ENCODE measurements at regions not wholly inside any gene's neighbourhood (a gene's known extent, or its start where the extent isn't known, plus 50 kb on each side); places are given as distances from the start of the nearest gene placed in this dataset.
A peak's percentile ranks its signal among the peaks of the same experiment; 100 is the strongest.

- no peak for DNase-seq (ENCODE audit: low spot score)
- no peak for FAIRE-seq
These were observed 138.5 kb upstream of the IRX3 start for GRCh38 chr16:54425068-54425467.

DNA sequence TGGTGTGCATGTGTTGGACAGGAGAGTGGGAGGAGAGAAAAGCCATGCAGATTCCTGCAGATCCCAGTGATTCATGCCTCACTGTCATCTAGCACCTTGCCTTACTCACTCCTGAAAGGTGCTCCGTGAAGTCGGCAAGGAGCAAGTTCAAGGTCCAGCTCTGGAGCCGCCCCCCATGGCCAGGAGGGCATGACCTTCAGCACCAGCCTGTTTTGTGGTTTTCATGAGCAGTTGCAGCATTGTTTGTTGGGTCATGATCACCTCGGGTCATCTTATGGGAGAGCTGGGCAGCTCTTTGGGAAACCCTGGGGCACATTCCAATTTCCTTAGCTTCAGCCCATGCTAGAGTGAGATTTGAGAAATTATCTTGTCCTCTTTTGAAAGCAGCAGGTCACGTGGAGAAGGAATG is 137.5 kb upstream of the IRX3 start:
- no peak for FAIRE-seq
- DNase-seq (ENCODE audit: low spot score), result peak; percentile 59

GRCh38 chr16:54422569-54422978 is 136.0 kb upstream of the IRX3 start:
- FAIRE-seq (no peak), DNase-seq (ENCODE audit: low spot score) (peak; percentile 37)

GRCh38 chr16:54422159-54422558 is 135.6 kb upstream of the IRX3 start:
- FAIRE-seq (no peak), DNase-seq (ENCODE audit: low spot score) (no peak)

DNA sequence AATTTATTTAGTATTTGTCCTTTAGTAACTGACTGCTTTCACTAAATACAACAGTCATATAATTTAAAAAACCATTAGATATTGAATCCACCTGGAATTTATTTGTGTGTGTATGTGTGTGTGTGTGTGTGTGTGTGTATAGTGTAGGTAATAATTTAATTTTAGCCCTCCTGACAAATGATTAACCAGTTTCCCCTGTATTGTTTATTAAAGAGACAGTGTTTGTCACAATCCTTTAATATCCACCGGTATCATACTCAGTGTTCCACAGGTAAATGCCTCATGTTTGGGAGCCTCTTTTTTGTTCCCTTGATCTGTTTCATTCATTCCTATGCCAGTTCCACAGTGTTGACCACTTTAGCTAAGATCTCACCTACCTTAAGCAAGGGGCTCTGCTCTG is 134.6 kb upstream of the IRX3 start:
- FAIRE-seq, result no peak
- no peak for DNase-seq (ENCODE audit: low spot score)

GRCh38 chr16:54418903-54419302 is 132.3 kb upstream of the IRX3 start:
- no peak for FAIRE-seq

DNA sequence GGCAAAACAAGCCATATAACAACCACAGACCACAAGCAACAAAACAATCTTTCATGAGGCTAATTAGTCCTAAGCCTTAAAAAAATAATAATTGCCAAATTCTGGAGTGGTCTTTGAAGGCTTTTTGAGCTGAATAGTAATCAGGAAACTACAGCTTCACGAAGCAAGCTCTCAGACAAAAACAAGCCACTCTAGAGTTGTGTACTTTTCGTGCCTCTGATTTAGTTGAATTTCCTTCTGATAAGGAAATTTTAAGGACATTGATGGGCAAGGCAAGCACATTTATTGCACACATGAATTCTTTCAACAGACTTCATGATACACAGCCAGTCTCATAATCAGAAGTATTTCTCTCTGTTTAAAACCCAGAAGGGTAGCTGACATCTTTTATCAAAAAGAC is 130.8 kb upstream of the IRX3 start:
- DNase-seq (ENCODE audit: low spot score) (no peak), FAIRE-seq (no peak)

More at GRCh38 chr16:54418903-54419302, 132.3 kb upstream of the IRX3 start:
- no peak for DNase-seq (ENCODE audit: low spot score)

GRCh38 chr16:54414671-54415070 is 128.1 kb upstream of the IRX3 start:
- no peak for FAIRE-seq
- DNase-seq (ENCODE audit: low spot score), result no peak

DNA sequence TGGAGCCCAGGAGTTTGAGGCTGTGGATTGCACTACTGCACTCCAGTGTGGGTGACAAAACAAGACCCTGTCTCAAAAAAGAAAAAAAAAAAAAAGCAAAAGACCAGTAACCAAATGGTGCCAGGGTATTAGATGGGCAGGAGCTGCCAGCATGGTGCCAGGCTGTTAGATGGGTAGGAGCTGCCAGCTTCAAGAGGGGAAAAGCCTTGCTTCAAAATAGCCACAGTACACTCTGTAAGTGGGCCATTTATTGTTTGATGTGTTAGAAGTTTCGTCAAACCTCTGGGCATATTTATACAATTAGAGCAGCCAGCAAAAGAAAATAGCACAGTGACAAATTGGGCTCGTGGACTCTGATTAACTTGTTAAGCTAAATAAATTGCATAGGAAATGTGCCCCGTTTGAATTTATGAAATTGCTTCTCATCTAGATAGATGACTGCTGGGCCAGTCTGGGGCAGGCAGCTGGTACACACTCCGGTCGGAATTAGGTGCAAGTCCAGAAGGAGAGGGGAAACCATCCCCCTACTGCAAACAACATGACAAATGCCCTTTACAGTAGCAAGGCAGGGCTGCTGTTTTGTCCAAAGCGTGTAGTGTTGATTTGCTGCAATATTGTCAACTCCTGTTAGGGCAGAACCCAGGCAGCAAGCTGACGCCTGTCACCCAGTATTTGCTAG is 126.3 kb upstream of the IRX3 start:
- FAIRE-seq (no peak), DNase-seq (ENCODE audit: low spot score) (no peak)

- DNase-seq (ENCODE audit: low spot score) (no peak), FAIRE-seq (no peak)
These were observed 125.5 kb upstream of the IRX3 start for GRCh38 chr16:54412037-54412436.

- DNase-seq (ENCODE audit: low spot score), result no peak
- no peak for FAIRE-seq
These were observed 125.0 kb upstream of the IRX3 start for GRCh38 chr16:54411544-54411943.

GRCh38 chr16:54409982-54410381 is 123.4 kb upstream of the IRX3 start:
- DNase-seq (ENCODE audit: low spot score) (no peak), FAIRE-seq (no peak)

- no peak for FAIRE-seq
These were observed 121.0 kb upstream of the IRX3 start for GRCh38 chr16:54407596-54407995.

GRCh38 chr16:54405478-54405877 is 118.9 kb upstream of the IRX3 start:
- no peak for DNase-seq (ENCODE audit: low spot score)
- FAIRE-seq, result no peak

More at GRCh38 chr16:54407596-54407995, 121.0 kb upstream of the IRX3 start:
- no peak for DNase-seq (ENCODE audit: low spot score)

DNA sequence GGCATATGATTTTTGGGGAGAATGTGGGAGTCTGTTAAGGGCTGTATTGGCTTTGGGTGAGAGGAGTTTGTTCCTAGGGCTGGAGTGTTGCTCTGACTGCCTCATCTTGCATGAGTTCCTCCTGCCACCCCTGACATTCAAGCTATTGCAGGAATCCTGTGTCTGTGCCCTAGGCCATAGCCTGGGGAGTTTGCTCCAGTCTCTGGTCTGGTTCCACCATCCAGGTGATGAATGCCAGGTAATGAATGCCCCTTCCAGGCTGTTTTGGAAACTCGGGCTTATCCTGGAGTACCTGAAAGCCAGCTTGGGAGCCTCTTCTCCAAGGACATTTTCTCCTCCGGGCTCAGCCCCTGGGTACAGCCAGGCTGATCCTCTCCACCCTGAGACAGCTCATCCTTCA is 117.0 kb upstream of the IRX3 start:
- FAIRE-seq (no peak), DNase-seq (ENCODE audit: low spot score) (no peak)

- DNase-seq (ENCODE audit: low spot score), result no peak
- FAIRE-seq, result no peak
These were observed 116.3 kb upstream of the IRX3 start for GRCh38 chr16:54402873-54403272.

DNA sequence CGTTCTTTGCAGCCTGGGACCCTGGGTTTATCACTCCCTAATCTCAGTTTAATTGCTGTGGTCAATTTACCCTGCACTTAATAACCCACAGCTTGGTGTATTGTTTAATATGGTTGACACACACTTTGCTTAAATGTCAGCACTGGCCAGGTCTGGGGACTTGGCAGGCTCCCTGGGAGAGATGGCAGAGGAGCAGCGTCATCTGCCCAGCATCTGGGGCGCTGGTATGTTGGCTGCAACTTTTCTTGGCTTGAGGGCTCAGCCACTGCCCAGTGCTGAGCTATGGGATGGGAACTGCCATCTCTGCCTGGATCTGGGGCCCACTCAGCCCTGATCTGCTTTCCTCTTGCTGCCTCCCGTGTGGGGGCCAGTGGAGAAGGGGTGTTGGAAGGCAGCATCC is 115.7 kb upstream of the IRX3 start:
- DNase-seq (ENCODE audit: low spot score), result no peak

GRCh38 chr16:54400261-54400660 is 113.7 kb upstream of the IRX3 start:
- DNase-seq (ENCODE audit: low spot score), result no peak
- FAIRE-seq, result no peak

More for the DNA sequence above, 115.7 kb upstream of the IRX3 start:
- no peak for FAIRE-seq

GRCh38 chr16:54398986-54399385 is 112.4 kb upstream of the IRX3 start:
- no peak for FAIRE-seq

GRCh38 chr16:54397838-54398237 is 111.3 kb upstream of the IRX3 start:
- DNase-seq (ENCODE audit: low spot score) (no peak), FAIRE-seq (no peak)

More at GRCh38 chr16:54398986-54399385, 112.4 kb upstream of the IRX3 start:
- no peak for DNase-seq (ENCODE audit: low spot score)

DNA sequence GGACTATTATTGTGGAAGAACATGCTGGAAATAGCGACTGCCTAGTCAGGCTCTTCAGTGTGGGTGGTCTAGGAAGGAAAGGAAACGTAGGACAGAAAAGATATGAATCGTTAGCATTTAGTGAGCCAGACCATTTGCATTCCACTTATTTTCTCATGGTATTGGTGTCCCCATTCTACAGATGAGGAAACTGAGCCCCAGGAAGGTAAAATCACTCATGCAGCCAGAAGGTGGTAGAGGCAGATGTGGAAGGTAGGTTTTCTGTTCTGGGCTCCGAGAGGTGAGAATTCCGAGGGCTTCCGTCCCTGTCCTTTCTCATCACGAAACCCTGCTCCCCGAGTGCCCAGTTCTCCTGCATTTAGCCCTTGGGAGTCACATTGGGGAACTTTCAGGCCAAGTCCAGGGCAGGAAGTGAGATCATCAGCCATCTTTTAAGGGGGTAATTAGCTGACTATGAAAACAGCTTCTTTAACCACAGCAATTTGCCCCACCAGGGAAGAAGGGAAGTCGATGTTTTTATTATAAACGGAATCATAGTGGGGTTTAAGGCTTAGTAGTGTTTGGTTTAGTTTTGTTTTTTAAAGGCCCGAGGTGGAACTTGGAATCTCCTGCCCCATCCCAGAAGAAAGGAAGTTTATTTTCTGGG is 110.7 kb upstream of the IRX3 start:
- no peak for DNase-seq (ENCODE audit: low spot score)
- no peak for FAIRE-seq

- FAIRE-seq, result no peak
- DNase-seq (ENCODE audit: low spot score), result no peak
These were observed 103.4 kb upstream of the IRX3 start for GRCh38 chr16:54389836-54390494.

GRCh38 chr16:54385141-54385540 is 98.6 kb upstream of the IRX3 start:
- DNase-seq (ENCODE audit: low spot score) (no peak), FAIRE-seq (no peak)
